Testis (tissue), 2 donors: ENCODE measurements at regions not wholly inside any gene's neighbourhood (a gene's known extent, or its start where the extent isn't known, plus 50 kb on each side); places are given as distances from the start of the nearest gene placed in this dataset.

Experiments
- DNase-seq: peaks from one replicate; pipeline ENCODE4 v3.0.0-alpha.2; 2019
- H3K27ac ChIP-seq, 2 donors: fragments of 200-600 bp; sonication (generic); one replicate each; pipeline ENCODE4 v1.5.1; 2019
- H3K27me3 ChIP-seq: fragments of 200-600 bp; sonication (generic); one replicate; pipeline ENCODE4 v1.5.1; 2019
- H3K36me3 ChIP-seq: fragments of 200-600 bp; sonication (generic); one replicate; pipeline ENCODE4 v1.5.1; 2017; ENCODE audit warnings: low read depth; ENCODE audit errors: missing control alignments
- H3K4me1 ChIP-seq: fragments of 200-600 bp; sonication (generic); one replicate; pipeline ENCODE4 v1.5.1; 2019
- H3K4me3 ChIP-seq, 2 donors: fragments of 200-600 bp; sonication (generic); one replicate each; pipeline ENCODE4 v1.5.1; 2017 to 2019
- H3K9me3 ChIP-seq: fragments of 200-600 bp; sonication (generic); one replicate; pipeline ENCODE4 v1.5.1; 2017
- POLR2A ChIP-seq: fragments of 450-650 bp; IDR thresholded peaks from one replicate; pipeline ENCODE4 v1.6.1; 2017; ENCODE audit warnings: antibody characterized with exemption, mild to moderate bottlenecking, moderate library complexity
- WGBS, 2 donors: methylation state at CpG; one replicate each; pipeline ENCODE4 v1.1.5; 2018; 5-methylcytosine and 5-hydroxymethylcytosine counted together
- intact Hi-C: fragments of 100-400 bp; cut with DNase I; formaldehyde crosslinking; loops from one replicate; pipeline ENCODE4 v1.15.1; 2023; ENCODE audit warnings: low total_unique reads
- TF ChIP-seq, protein P1 (sequence below), 3 experiments: fragments of 450-650 bp in 2 of 3; fragments of 200-600 bp in 1 of 3; sonication (generic) in 1 of 3; IDR thresholded peaks; one replicate each; pipeline ENCODE4 v1.5.1; 2016 to 2019; ENCODE audit warnings: antibody characterized with exemption in 3 of 3, mild to moderate bottlenecking in 2 of 3, moderate library complexity in 1 of 3

DNA sequence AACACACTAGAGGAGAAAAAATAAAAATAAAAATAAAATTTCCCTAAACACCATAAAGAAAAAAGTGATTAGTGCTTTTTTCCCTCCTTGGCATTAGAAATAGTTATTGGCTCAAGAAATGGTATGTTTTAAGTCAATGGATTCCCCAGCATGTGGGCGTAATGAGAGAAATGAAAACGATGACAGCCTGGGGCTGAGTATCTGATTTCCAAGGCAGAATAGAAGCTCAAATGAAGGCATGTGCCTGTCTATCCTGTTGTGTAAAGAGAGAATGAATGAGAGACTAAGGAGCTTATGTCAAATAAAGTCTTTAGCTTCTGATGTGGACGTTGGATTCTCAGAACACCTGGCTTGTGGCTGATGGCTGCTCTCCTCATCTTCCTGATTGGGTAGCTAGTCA lies 1408.4 kb upstream of the TMEM132C start:
- intact Hi-C loops = no loop called here
- no peaks in the 10 kb centered on the region for H3K36me3 ChIP-seq
- H3K4me1 ChIP-seq = no peaks in the 10 kb centered on the region
- no peak for DNase-seq
- 62 to 69% methylated on average over 3 of the region's 3 CpGs for WGBS, 2 donors
- no peaks in the 10 kb centered on the region for H3K27me3 ChIP-seq
- TF ChIP-seq, protein P1, sequence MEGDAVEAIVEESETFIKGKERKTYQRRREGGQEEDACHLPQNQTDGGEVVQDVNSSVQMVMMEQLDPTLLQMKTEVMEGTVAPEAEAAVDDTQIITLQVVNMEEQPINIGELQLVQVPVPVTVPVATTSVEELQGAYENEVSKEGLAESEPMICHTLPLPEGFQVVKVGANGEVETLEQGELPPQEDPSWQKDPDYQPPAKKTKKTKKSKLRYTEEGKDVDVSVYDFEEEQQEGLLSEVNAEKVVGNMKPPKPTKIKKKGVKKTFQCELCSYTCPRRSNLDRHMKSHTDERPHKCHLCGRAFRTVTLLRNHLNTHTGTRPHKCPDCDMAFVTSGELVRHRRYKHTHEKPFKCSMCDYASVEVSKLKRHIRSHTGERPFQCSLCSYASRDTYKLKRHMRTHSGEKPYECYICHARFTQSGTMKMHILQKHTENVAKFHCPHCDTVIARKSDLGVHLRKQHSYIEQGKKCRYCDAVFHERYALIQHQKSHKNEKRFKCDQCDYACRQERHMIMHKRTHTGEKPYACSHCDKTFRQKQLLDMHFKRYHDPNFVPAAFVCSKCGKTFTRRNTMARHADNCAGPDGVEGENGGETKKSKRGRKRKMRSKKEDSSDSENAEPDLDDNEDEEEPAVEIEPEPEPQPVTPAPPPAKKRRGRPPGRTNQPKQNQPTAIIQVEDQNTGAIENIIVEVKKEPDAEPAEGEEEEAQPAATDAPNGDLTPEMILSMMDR (IDR thresholded peaks at IDR 0.05) = no peak
- no peak for TF ChIP-seq POLR2A
- no peaks in the 10 kb centered on the region for H3K9me3 ChIP-seq
- no peak overlapping the region for H3K27ac ChIP-seq
- H3K4me3 ChIP-seq = no peak overlapping the region

- H3K27me3 ChIP-seq = no peaks in the 10 kb centered on the region
- no peaks in the 10 kb centered on the region for H3K36me3 ChIP-seq
- no peak overlapping the region for H3K27ac ChIP-seq
- WGBS, 2 donors = 57 to 68% methylated on average over 1 of the region's 1 CpG
- no peak for DNase-seq
- no peaks in the 10 kb centered on the region for H3K9me3 ChIP-seq
- no peak overlapping the region for H3K4me3 ChIP-seq
- no peaks in the 10 kb centered on the region for H3K4me1 ChIP-seq
- intact Hi-C loops = no loop called here
- TF ChIP-seq, protein P1 (IDR thresholded peaks at IDR 0.05) = no peak
- TF ChIP-seq POLR2A = no peak
Measured at GRCh38 chr12:126860210-126860609, 1406.8 kb upstream of the TMEM132C start.

- Histone ChIP-seq H3K27me3 (no peaks in the 10 kb centered on the region), H3K4me3 (no peak overlapping the region), H3K9me3 (no peaks in the 10 kb centered on the region), H3K4me1 (no peaks in the 10 kb centered on the region), H3K27ac (no peak overlapping the region), H3K36me3 (no peaks in the 10 kb centered on the region)
- DNase-seq = no peak
- WGBS, 2 donors = 77 to 79% methylated on average over 4 of the region's 4 CpGs
- intact Hi-C loops = no loop called here
- TF ChIP-seq, protein P1 (IDR thresholded peaks at IDR 0.05) = no peak
- TF ChIP-seq POLR2A = no peak
Measured at GRCh38 chr12:126862500-126862899, 1404.5 kb upstream of the TMEM132C start.

DNA sequence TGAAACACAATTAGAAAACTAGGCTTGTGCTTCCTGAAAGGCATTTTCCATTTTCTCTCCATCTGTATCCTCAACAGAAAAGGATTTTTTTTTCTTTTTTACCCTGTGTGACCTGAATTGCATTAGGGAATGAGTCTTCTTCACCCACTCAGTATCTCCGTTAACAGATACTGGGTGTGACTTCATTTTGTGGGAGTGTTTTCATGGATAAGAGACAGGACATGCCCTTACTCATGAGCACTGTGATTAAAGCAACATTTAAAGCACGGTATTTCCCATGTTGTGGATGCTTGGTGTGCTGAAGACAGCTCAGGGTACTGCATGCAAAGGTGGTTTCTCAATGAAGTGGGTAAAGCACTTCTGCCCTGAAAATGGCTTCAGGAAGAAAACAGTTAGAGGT lies 1397.3 kb upstream of the TMEM132C start:
- H3K9me3 ChIP-seq = no peaks in the 10 kb centered on the region
- H3K4me3 ChIP-seq = no peak overlapping the region
- H3K27me3 ChIP-seq = no peaks in the 10 kb centered on the region
- 74 to 78% methylated on average over 2 of the region's 2 CpGs for WGBS, 2 donors
- no peaks in the 10 kb centered on the region for H3K4me1 ChIP-seq
- intact Hi-C loops = no loop called here
- no peak overlapping the region for H3K27ac ChIP-seq
- no peak for TF ChIP-seq POLR2A
- TF ChIP-seq, protein P1 (IDR thresholded peaks at IDR 0.05) = no peak
- DNase-seq = no peak
- no peaks in the 10 kb centered on the region for H3K36me3 ChIP-seq

DNA sequence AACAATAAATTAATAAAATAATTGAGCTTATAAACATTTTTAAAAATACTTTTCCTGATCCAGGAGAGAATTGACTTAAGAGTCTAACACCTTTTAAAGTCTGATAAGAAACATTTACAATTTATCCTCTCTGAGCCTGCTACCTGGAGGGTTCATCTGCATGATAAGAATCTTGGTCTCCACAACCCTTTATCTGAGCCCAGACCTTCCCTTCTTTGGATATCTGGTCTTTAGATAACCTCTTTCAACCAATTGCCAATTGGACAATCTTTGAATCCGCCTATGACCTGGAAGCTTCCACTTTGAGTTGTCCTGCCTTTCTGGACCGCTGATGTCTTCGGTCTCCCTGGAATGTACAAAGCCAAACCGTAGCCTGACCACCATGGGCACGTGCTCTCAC lies 1393.3 kb upstream of the TMEM132C start:
- Histone ChIP-seq H3K4me3 (no peak overlapping the region), H3K27me3 (no peaks in the 10 kb centered on the region), H3K4me1 (no peaks in the 10 kb centered on the region), H3K27ac (no peak overlapping the region), H3K36me3 (no peaks in the 10 kb centered on the region), H3K9me3 (no peaks in the 10 kb centered on the region)
- DNase-seq = no peak
- WGBS, 2 donors = 67 to 84% methylated on average over 5 of the region's 5 CpGs
- intact Hi-C loops = no loop called here
- no peak for TF ChIP-seq POLR2A
